ENCODE measurements at regions not wholly inside any gene's neighbourhood (a gene's known extent, or its start where the extent isn't known, plus 50 kb on each side); places are given as distances from the start of the nearest gene placed in this dataset.

DNA sequence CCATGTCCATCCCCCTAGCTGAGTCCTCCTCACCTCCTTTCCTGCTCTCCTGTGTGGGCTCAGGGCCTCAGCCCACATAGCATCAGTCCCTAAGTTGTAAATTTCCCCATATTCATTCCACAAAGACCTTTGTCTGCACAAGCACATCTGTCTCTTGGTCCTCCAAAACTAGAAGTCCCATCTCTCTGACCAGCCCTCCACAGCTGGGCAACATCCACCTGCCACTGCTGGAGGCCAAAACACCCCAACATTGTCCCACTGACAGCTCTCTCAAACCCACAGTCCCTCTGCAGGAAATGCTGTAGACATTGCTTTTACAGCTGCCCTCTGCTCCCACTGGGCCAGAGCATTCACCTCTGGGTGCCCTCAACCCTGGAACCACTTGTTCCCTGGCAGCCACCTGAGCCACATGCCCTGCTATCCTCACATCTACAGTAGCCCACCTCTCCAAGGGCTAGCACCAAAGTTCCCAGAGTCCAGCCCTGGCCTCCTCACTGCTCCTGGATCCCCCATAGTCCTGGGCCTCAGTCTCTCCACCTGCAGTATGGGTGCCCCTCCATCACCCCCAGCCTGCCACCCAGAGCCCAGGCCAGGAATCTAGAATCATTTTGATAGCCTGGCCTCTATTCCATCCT lies 1722.7 kb downstream of the TP53TG3F start:
- H3K27me3 Mint-ChIP-seq = no peaks in the 10 kb centered on the region
- H3K4me1 Mint-ChIP-seq (ENCODE audit: low read depth) = no peaks in the 10 kb centered on the region
- H3K36me3 Mint-ChIP-seq (ENCODE audit: insufficient read depth) = peaks cover 4% of the 10 kb centered on the region
- no peak overlapping the region for H3K4me3 Mint-ChIP-seq (ENCODE audit: low read depth)
- TF ChIP-seq CTCF (IDR thresholded peaks at IDR 0.05; ENCODE audit: unreplicated experiment) = no peak
- peaks cover 48% of the 10 kb centered on the region for H3K9me3 Mint-ChIP-seq (ENCODE audit: low read depth)
- DNase-seq (ENCODE audit: low spot score, unreplicated experiment) = no peak
- H3K27ac Mint-ChIP-seq = no peak overlapping the region

GRCh38 chr16:35182943-35183550 lies 1723.6 kb downstream of the TP53TG3F start:
- Mint-ChIP-seq H3K4me3 (ENCODE audit: low read depth) (no peak overlapping the region), H3K27ac (no peak overlapping the region), H3K27me3 (no peaks in the 10 kb centered on the region), H3K9me3 (ENCODE audit: low read depth) (peaks cover 41% of the 10 kb centered on the region), H3K36me3 (ENCODE audit: insufficient read depth) (peaks cover 4% of the 10 kb centered on the region), H3K4me1 (ENCODE audit: low read depth) (no peaks in the 10 kb centered on the region)
- no peak for TF ChIP-seq CTCF (IDR thresholded peaks at IDR 0.05; ENCODE audit: unreplicated experiment)
- DNase-seq (ENCODE audit: low spot score, unreplicated experiment) = no peak

DNA sequence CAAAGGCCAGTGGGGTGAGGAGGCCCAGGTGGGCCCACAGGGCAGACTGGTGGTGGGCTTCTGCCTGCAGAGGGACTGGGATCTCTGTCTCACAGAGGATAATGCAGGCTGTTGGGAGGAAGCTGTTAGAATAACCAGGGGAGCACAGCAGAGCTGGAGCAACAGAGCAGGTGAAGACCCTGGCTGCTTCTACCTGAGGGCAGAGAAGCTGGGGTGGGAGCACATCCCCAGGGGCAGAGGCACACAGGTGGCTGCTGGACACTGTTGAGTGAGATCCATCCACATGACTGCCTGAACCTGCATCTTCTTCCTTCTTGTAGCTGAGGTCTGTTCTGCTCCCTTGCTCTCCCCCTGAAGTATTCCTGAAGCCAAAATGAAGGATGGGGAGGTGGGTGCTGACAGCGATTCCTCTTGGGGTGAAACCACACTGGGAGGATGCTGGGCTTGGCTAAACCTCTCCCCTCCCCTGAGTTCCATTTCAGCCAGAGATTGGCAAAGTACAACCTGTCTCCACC lies 1725.0 kb downstream of the TP53TG3F start:
- H3K27ac Mint-ChIP-seq = no peak overlapping the region
- TF ChIP-seq CTCF (IDR thresholded peaks at IDR 0.05; ENCODE audit: unreplicated experiment) = no peak
- no peak for DNase-seq (ENCODE audit: low spot score, unreplicated experiment)
- H3K4me1 Mint-ChIP-seq (ENCODE audit: low read depth) = no peaks in the 10 kb centered on the region
- peaks cover 41% of the 10 kb centered on the region for H3K9me3 Mint-ChIP-seq (ENCODE audit: low read depth)
- no peak overlapping the region for H3K4me3 Mint-ChIP-seq (ENCODE audit: low read depth)
- H3K36me3 Mint-ChIP-seq (ENCODE audit: insufficient read depth) = peaks cover 4% of the 10 kb centered on the region
- no peaks in the 10 kb centered on the region for H3K27me3 Mint-ChIP-seq

DNA sequence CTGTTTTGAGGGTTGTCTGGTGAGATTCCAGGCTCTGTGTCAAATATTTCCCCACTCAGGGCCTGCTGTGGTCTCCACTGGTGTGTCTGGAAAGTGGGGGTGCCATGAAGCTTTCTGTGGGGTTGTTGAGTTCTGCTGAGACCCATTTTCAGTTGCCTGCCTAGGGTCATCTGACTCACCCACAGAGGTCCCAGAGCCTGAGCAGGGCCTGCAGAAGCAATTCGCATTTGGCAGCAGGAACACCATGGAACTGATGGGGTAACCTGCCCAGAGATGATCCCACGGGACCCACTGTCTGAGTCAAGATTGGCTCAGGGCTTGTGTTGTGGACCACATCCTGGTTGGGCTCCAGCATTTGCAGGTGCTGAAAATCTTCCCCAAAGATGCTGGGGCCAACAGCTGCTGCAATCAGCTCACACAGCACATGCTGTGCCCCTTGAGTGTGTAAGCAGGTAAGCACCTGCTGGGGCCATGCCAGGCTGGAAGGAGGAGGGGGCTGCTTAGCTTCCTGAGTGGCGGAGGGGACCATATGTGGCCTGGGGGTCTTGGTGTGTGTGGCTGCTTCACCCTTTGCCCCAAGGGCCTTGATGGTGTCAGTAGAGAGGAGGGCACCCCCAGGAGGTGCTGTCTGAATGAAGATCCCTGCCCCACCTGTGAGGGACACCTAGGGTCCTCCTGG lies 1726.1 kb downstream of the TP53TG3F start:
- no peaks in the 10 kb centered on the region for H3K27me3 Mint-ChIP-seq
- H3K4me1 Mint-ChIP-seq (ENCODE audit: low read depth) = no peaks in the 10 kb centered on the region

More for the DNA sequence above, 1726.1 kb downstream of the TP53TG3F start:
- H3K4me3 Mint-ChIP-seq (ENCODE audit: low read depth) = no peak overlapping the region
- H3K27ac Mint-ChIP-seq = no peak overlapping the region
- no peak for DNase-seq (ENCODE audit: low spot score, unreplicated experiment)
- peaks cover 4% of the 10 kb centered on the region for H3K36me3 Mint-ChIP-seq (ENCODE audit: insufficient read depth)
- TF ChIP-seq CTCF (IDR thresholded peaks at IDR 0.05; ENCODE audit: unreplicated experiment) = no peak
- H3K9me3 Mint-ChIP-seq (ENCODE audit: low read depth) = peaks cover 38% of the 10 kb centered on the region

Data from progenitor cell of endocrine pancreas (in vitro differentiated cells).